ENCODE measurements at regions not wholly inside any gene's neighbourhood (a gene's known extent, or its start where the extent isn't known, plus 50 kb on each side); places are given as distances from the start of the nearest gene placed in this dataset.

DNA sequence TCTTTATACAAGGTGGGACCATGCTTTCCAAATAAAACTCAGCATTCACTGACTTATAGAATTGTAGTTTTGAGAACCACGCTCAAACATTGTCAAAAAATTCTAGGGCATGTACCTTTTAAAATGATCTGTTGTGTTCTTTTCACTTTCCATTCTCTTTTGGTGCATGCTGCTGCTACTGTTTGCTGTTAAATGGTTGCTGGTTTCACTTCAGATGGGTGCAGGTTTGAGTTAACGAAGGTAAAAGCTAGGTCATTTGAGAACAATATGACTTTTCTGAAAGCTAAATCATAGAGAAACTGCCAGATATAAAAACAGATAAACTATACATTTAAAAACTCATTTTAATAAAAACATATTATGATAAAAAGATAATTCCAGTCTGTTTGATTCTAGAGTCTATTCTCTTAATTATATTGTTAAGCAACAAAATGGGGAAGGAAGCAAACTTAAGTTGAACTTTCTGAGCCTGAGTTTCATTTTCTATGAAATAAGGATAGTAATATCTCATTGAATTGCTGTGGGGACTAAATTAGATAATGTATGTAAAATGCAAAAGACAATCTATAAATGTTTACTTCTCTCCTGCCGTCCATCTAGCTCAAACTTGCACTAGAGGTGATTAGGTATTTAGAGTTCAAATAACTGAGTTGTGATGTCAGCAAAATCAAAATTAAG lies 82.4 kb downstream of the OXSM start:
- TF ChIP-seq EZH2 (IDR thresholded peaks at IDR 0.05; ENCODE audit: low read length, unreplicated experiment) (no peak), EZH2phosphoT487 (IDR thresholded peaks at IDR 0.05; ENCODE audit: borderline replicate concordance, low read length) (no peak)
- TF ChIP-seq, protein P1, sequence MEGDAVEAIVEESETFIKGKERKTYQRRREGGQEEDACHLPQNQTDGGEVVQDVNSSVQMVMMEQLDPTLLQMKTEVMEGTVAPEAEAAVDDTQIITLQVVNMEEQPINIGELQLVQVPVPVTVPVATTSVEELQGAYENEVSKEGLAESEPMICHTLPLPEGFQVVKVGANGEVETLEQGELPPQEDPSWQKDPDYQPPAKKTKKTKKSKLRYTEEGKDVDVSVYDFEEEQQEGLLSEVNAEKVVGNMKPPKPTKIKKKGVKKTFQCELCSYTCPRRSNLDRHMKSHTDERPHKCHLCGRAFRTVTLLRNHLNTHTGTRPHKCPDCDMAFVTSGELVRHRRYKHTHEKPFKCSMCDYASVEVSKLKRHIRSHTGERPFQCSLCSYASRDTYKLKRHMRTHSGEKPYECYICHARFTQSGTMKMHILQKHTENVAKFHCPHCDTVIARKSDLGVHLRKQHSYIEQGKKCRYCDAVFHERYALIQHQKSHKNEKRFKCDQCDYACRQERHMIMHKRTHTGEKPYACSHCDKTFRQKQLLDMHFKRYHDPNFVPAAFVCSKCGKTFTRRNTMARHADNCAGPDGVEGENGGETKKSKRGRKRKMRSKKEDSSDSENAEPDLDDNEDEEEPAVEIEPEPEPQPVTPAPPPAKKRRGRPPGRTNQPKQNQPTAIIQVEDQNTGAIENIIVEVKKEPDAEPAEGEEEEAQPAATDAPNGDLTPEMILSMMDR (conservative IDR thresholded peaks at IDR 0.05; ENCODE audit: low read depth, low read length): no peak
